Left hindlimb (tissue), 1 donor: ENCODE measurements at regions not wholly inside any gene's neighbourhood (a gene's known extent, or its start where the extent isn't known, plus 50 kb on each side); places are given as distances from the start of the nearest gene placed in this dataset.
"Not testable (repeated sequence)": the region's sequence is repeated elsewhere in the genome, so short reads cannot be mapped to it uniquely, and the experiment has no call there.

Source experiments
- DNase-seq: peaks from one replicate; pipeline ENCODE4 v3.0.0-alpha.2; 2018

- DNase-seq, result no peak
Observed at GRCh38 chr11:121936781-121937447, 179.1 kb downstream of the BLID start.

DNA sequence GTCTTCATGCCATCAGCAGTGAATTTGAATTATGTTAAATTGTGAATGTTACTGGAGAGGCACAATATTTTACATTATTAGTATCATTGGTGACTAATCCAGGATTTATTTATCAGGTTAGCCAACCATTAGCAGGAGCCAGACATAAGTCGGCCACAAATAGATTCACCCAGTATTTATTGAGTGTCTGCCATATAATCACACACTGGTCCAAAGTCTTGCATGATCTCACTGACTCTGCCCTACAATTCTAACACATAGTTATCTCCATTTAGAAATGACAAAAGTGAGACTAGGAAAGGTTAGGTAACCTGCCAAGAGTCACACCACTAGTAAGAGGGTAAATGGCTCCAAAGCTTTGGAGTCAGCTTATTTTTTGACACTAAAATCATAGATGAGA is 179.6 kb downstream of the BLID start:
- no peak for DNase-seq

- no peak for DNase-seq
Observed at GRCh38 chr11:121933694-121934093, 182.3 kb downstream of the BLID start.

GRCh38 chr11:121933294-121933693 is 182.7 kb downstream of the BLID start:
- no peak for DNase-seq

DNA sequence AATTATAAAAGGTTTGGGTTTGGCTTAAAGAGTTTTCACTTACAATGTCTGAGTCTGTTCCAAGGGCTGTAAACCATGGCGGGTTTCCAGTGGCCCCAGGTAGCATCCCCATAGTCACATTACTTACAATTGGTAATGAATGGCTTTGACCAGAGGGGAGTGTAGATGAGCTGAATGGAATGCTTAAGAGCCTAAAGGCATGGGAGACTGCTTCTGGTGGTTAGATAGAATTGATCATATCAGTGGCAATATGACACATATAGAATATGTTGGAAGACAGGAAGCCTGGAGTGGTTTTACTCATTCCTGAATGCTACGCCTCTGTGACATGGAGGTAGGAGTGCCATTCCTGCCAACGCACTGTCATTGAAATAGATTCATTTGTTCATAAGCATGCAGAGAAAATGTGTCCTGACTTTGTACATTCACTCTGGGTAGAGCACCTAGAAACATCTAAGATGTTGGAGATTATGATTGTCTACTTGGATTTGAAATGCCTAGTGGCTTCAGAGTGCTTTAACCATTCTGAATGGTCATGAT is 183.3 kb downstream of the BLID start:
- DNase-seq, result no peak

- DNase-seq, result no peak
Observed at GRCh38 chr11:121931748-121932352, 184.2 kb downstream of the BLID start.

DNA sequence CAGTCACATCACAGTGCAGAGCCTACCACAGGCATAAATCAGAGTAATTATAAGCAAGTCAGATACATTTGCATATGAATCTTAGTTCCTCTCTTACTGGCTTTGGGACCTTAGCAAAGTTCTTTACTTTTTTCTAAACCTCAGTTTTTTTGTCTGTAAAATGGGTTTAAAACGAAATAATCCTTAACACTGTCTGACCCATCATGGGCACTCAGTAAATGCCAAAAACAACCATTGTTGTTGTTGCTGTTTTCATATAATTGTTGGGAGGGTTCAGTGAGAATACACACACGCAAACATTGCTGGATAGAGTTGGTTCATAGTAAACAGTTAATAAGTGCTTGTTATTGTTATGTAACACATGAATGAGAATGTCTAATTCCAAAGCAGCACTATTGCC is 184.9 kb downstream of the BLID start:
- DNase-seq, result no peak

DNA sequence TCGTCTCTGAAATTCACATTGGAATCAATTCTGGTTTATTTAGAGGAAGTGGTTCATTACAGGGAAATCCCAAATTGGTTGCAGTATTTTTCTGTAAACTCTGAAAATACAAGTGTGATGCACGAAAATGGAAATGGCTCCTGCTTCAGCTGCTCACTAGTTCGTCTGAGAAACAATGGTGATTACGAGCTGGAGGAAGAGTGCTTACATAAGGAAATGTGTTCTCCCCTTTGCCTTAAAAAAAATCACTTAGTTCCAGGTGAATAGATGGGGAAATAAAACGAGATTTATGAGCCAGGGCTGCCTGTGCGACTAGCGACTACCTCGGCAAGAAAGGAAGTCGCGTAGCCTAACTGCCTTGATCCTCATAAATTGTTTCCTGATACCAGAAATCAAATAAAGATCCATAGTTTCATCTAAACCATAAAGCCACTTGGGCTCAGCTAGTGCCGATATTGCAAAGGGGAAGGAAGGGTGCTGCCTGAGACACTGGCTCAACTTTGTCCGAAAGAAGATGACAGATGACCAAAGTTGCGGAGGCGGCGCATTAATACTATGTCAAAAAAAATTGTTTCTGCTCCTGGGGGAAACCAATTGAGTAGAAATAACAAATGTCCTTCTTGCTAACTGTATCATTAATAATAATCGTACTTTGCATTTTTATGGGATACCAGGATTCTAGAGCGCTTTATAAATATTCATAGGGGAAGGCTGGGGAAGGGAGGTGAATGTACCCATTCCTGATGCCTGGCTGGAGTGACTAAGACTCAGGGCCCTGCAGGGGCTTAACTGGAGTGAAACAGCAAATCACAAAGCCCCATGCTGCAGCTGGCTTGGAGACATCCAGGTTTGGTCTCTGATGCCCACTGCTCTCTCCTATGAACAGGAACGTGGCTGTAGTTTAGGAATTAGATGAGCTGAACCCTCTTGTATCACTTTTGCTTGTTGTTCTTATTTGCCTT is 185.7 kb downstream of the BLID start:
- DNase-seq, result peak; percentile 31

DNA sequence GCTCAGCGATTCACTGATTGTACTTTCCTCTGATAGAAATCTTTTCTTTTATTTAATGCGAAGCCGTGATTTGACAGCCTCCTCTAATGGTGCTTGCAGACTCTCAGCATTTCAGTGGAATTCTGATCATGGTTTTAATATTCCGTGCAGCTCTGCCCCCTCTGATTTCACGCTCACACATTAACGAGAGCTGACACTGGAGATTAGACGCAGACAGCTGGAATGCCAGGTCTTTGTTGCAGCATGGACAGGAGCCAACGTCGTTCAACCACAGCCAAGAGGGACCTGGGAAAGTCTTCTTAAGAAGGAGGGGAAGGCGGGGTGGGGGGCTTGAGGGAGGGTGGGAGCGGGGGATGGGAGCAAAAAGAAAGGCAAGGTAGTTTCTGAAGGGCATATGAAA is 186.4 kb downstream of the BLID start:
- peak; percentile 74 for DNase-seq

DNA sequence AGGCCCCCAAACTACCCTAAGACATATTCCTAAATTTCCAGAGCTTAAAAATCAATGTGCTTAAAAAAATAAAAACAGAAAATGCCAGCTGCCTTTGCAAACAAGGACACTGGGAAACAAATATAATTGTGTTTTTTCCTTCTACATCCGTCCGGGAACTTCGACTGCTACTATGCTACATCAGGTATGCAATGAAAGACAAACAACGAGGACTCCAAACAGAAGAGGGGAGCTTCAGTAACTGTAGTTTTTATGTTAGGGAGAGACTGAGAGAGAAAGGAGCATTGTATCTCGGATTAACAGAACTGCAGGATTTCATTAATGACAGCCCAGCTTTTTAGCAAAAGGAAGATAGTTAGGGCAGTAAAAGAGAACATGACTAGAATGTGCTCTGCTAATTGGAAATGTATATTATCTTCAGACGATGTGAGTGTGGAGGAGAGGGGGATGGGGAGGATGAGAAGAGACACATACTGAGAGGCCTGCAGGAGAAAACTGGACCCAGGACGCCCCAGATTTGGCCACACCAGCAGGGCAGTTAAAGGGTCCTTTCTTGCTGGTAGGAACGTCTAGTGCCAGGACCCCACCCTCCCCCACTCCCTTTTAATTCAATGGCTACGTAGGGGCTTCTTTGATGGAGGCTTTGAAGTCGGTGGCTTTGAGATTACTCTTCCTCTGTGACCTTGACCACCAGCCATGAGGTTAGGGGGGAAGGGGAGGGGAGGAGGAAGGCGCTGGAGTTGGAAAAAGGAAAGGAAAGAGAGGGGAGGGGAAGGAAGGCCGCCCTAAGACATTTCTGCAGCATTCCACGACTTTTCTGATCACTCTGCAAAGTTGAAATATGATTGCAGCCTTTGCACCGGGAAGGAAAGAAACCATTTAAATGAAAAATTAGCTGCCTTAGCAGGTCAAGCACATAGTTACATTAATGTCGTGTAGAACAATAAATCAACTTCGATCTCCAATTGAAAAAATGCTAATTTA is 187.1 kb downstream of the BLID start:
- DNase-seq, result peak; percentile 36

DNA sequence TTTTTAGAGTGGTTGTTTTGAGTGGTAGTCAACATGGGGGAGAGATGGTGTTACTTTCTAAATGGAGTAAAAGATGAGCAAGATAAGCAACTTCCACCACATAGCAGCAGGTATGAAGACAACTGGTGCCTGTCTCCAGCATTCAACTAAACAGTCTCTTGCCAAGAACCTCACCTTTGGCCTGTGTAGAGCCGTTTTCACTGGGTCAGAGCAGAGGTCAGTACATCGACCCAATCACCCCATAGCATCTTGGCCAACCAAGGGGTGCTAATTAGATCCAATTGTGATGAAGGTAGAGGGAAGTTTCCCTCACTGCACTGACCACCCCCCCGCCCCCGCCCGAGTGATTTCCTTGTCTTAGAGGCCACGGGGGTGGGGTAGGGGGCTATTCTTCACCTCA is 188.2 kb downstream of the BLID start:
- DNase-seq, result no peak

GRCh38 chr11:121927097-121927785 is 188.8 kb downstream of the BLID start:
- no peak for DNase-seq

DNA sequence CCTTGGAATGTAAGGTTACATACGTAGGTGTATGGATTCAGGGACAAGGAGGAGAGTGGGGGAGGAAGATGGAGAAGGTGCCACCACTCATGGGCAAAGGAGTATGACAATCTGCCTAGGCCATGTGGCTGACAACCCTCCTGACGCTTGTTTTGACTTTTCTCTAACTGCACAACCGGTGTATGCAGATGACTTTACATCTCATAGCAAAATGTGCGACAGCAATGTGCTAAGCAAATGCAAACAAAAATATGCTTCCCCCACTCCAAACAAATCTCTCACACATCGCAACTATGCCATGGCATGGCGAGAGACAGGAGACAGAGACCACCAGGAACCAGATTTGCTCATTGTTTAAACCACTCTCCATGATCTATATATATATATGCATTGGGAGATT is 191.8 kb downstream of the BLID start:
- DNase-seq, result no peak

DNA sequence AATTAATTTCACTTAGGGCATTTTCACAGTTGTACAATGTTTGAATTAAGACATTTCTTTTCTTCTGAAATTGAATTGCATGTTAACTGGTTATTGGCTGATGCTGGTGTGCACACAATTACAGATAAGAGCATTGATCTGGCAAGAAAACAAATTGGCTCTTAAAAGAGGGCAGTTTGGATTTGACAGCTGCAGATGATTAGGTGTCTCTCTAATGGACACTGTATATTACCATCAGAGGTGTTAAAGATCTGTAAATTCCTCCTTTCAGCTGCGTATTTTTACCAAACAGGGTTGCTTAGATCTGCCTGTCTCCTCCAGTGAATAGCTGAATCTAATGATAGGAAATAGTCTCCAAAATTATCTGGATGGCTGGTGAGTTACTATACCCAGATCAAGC is 198.5 kb downstream of the BLID start:
- DNase-seq, result no peak

DNA sequence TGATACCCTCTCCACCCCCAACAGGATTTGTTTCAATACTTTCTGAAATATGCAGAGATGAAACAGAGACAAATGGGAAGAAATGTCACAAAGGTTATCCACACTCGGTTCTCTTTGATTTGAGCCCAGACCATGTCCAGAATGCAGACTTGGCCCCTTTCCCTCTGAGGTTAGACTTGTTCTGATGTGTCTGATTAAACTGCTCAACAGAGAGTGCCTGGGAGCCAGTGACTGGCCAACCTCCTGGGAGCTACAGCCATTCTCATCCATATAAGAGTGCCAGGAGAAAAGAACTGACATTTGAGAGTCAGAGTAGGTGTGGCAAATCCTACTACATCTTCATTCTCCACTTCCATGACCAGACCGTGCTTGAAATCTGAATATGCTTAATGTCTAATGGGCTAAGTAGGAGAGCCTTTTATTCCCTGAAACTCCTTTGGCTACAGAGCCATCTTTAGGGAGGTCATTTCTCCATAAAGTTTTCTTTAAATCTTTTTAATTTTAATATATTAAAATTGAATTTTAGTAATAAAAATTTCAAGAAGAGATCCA is 201.4 kb downstream of the BLID start:
- DNase-seq, result no peak

DNA sequence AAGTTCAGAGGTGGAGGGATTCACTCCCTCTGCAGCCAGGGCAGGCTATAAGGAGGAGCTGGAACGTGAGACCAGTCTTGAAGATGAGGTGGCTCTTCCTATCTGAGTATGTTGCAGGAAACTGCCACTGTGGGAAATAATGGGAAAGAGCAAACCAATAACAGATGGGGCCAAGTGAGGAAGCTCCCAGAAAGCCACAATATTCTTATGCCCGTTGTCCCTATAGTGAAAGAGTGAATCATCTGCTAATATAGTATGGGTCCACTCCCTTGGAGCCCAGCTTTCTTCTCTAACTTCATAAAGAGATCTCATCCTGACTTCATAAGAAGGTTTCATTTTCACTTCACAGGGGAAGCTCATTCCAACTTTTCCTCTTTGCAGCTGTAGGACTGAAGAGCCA is 206.4 kb downstream of the BLID start:
- no peak for DNase-seq

- DNase-seq, result no peak
Observed at GRCh38 chr11:121907379-121907778, 208.6 kb downstream of the BLID start.

GRCh38 chr11:121904148-121904547 is 211.9 kb downstream of the BLID start:
- no peak for DNase-seq

GRCh38 chr11:121901886-121902285 is 214.1 kb downstream of the BLID start:
- DNase-seq, result no peak

DNA sequence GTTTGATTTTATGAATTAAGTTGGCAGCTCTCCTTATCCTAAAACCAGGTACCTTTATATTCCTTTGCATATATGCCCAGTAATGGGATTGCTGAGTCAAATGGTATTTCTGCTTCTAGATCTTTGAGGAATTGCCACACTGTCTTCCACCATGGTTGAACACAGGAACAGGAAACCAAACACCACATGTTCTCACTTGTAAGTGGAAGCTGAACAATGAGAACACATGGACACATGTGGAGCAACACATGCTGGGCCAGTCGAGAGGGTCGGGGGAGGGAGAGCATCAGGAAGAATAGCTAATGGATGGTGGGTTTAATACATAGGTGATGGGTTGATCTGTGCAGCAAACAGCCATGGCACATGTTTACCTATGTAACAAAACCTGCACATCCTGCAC is 214.6 kb downstream of the BLID start:
- not testable (repeated sequence) for DNase-seq

DNA sequence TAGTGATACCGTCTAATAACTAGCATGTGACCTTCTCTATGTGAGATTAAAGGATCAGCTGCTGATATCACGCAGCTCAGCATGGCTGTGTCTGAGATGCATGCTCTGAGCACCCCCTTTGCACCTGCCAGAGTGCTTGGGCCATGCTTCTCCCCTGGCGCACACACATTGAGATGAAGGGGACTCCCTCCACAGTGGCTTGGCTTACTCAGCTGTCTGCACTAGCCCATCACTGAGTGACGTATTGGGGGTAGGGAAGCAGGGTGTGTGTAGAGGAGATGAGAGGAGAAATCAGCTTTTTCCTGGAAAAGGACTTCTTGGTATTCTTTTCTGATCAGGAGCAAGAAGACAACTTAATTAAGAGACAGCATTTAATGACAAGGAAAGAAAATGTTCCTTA is 216.5 kb downstream of the BLID start:
- DNase-seq, result no peak
